Neural progenitor cell (in vitro differentiated cells): ENCODE measurements at regions not wholly inside any gene's neighbourhood (a gene's known extent, or its start where the extent isn't known, plus 50 kb on each side); places are given as distances from the start of the nearest gene placed in this dataset.

Experiments
- DNase-seq: peaks from one replicate; pipeline ENCODE4 v3.0.0-alpha.2; 2016; ENCODE audit warnings: low spot score
- H2AFZ ChIP-seq: fragments of 200-600 bp; sonication (generic); replicated peaks from 2 replicates; pipeline ENCODE4 v1.6.1; 2016; ENCODE audit warnings: antibody characterized with exemption
- H3F3A ChIP-seq: fragments of 200-600 bp; sonication (generic); 2 replicates; pipeline ENCODE4 v1.6.1; 2016; ENCODE audit warnings: antibody characterized with exemption, low read depth
- H3K27ac ChIP-seq: fragments of 200-600 bp; sonication (generic); 2 replicates; pipeline ENCODE4 v1.5.1; 2016; ENCODE audit warnings: mild to moderate bottlenecking
- H3K27me3 ChIP-seq: fragments of 200-600 bp; sonication (generic); 2 replicates; pipeline ENCODE4 v1.6.1; 2016; ENCODE audit warnings: mild to moderate bottlenecking, moderate library complexity
- H3K36me3 ChIP-seq: fragments of 200-600 bp; sonication (generic); 2 replicates; pipeline ENCODE4 v1.5.1; 2016
- H3K4me1 ChIP-seq: fragments of 200-600 bp; sonication (generic); 2 replicates; pipeline ENCODE4 v1.6.1; 2016; ENCODE audit warnings: mixed run types
- H3K4me2 ChIP-seq: fragments of 200-600 bp; sonication (generic); 2 replicates; pipeline ENCODE4 v1.6.1; 2016
- H3K4me3 ChIP-seq: fragments of 200-600 bp; sonication (generic); 2 replicates; pipeline ENCODE4 v1.5.1; 2016
- H3K79me2 ChIP-seq: fragments of 200-600 bp; sonication (generic); 2 replicates; pipeline ENCODE4 v1.6.1; 2016; ENCODE audit warnings: low read depth
- H3K9ac ChIP-seq: fragments of 200-600 bp; sonication (generic); 2 replicates; pipeline ENCODE4 v1.6.1; 2016
- H3K9me3 ChIP-seq: fragments of 200-600 bp; sonication (generic); 2 replicates; pipeline ENCODE4 v1.5.1; 2016; ENCODE audit warnings: low read depth
- H4K20me1 ChIP-seq: fragments of 200-600 bp; sonication (generic); 2 replicates; pipeline ENCODE4 v1.6.1; 2016; ENCODE audit warnings: low read depth
- H3K27ac Mint-ChIP-seq: 3 replicates; pipeline ENCODE4 v1.8.0; 2021; ENCODE audit warnings: mixed read lengths
- H3K27me3 Mint-ChIP-seq: 2 replicates; pipeline ENCODE4 v1.8.0; 2022; ENCODE audit warnings: low read depth, mild to moderate bottlenecking, inconsistent platforms, moderate library complexity, mixed read lengths; ENCODE audit not compliant: insufficient read depth
- H3K36me3 Mint-ChIP-seq: 3 replicates; pipeline ENCODE4 v1.8.0; 2021; ENCODE audit warnings: mixed read lengths
- H3K4me1 Mint-ChIP-seq: 3 replicates; pipeline ENCODE4 v1.8.0; 2021; ENCODE audit warnings: mixed read lengths
- H3K4me3 Mint-ChIP-seq: 3 replicates; pipeline ENCODE4 v1.8.0; 2021; ENCODE audit warnings: mild to moderate bottlenecking, moderate library complexity, mixed read lengths
- H3K9me3 Mint-ChIP-seq: 3 replicates; pipeline ENCODE4 v1.8.0; 2020; ENCODE audit warnings: mixed read lengths
- CTCF ChIP-seq: fragments of 200-600 bp; sonication (generic); IDR thresholded peaks from 2 replicates; pipeline ENCODE4 v1.5.1; 2017; ENCODE audit warnings: antibody characterized with exemption, mild to moderate bottlenecking
- EZH2 ChIP-seq: fragments of 200-600 bp; sonication (generic); IDR thresholded peaks from 2 replicates; pipeline ENCODE4 v1.6.1; 2017; ENCODE audit warnings: antibody characterized with exemption, mild to moderate bottlenecking, moderate library complexity
- EZH2phosphoT487 ChIP-seq: fragments of 200-600 bp; sonication (generic); IDR thresholded peaks from 2 replicates; pipeline ENCODE4 v1.6.1; 2017; ENCODE audit warnings: antibody characterized with exemption

GRCh38 chr13:107374038-107374437, 806.1 kb upstream of the ARGLU1 start:
- Mint-ChIP-seq H3K4me3 (no peak overlapping the region), H3K27me3 (no peaks in the 10 kb centered on the region), H3K36me3 (no peaks in the 10 kb centered on the region), H3K27ac (no peak overlapping the region), H3K4me1 (peaks cover 10% of the 10 kb centered on the region), H3K9me3 (no peaks in the 10 kb centered on the region)
- Histone ChIP-seq H3K4me2 (no peak overlapping the region), H3K4me3 (no peak overlapping the region), H3K79me2 (no peaks in the 10 kb centered on the region), H3K9ac (no peak overlapping the region), H3K27me3 (no peaks in the 10 kb centered on the region), H2AFZ (no peak overlapping the region), H3K36me3 (no peaks in the 10 kb centered on the region), H3K9me3 (no peaks in the 10 kb centered on the region), H3F3A (no peaks in the 10 kb centered on the region), H3K4me1 (peaks cover 12% of the 10 kb centered on the region), H3K27ac (no peak overlapping the region), H4K20me1 (no peaks in the 10 kb centered on the region)
- no peak for DNase-seq
- TF ChIP-seq EZH2phosphoT487 (no peak), CTCF (no peak), EZH2 (no peak)

GRCh38 chr13:107373551-107373950, 805.6 kb upstream of the ARGLU1 start:
- Histone ChIP-seq H4K20me1 (no peaks in the 10 kb centered on the region), H3K36me3 (no peaks in the 10 kb centered on the region), H3K9me3 (no peaks in the 10 kb centered on the region), H3K4me1 (peaks cover 12% of the 10 kb centered on the region), H3F3A (no peaks in the 10 kb centered on the region), H3K4me3 (no peak overlapping the region), H2AFZ (peak overlapping the region; percentile 71), H3K9ac (no peak overlapping the region), H3K4me2 (no peak overlapping the region), H3K79me2 (no peaks in the 10 kb centered on the region), H3K27me3 (no peaks in the 10 kb centered on the region), H3K27ac (no peak overlapping the region)
- H3K27ac Mint-ChIP-seq, result no peak overlapping the region
- H3K4me1 Mint-ChIP-seq, result peaks cover 10% of the 10 kb centered on the region
- no peaks in the 10 kb centered on the region for H3K27me3 Mint-ChIP-seq
- no peaks in the 10 kb centered on the region for H3K36me3 Mint-ChIP-seq
- no peaks in the 10 kb centered on the region for H3K9me3 Mint-ChIP-seq
- H3K4me3 Mint-ChIP-seq, result no peak overlapping the region
- TF ChIP-seq EZH2, result no peak
- TF ChIP-seq CTCF, result peak; percentile 75
- DNase-seq, result peak; percentile 56

- no peak overlapping the region for H3K4me3 Mint-ChIP-seq
Measured at GRCh38 chr13:107370015-107370785, 802.3 kb upstream of the ARGLU1 start.

More at GRCh38 chr13:107370015-107370785, 802.3 kb upstream of the ARGLU1 start:
- Mint-ChIP-seq H3K27ac (no peak overlapping the region), H3K36me3 (no peaks in the 10 kb centered on the region), H3K9me3 (no peaks in the 10 kb centered on the region), H3K27me3 (no peaks in the 10 kb centered on the region), H3K4me1 (peaks cover 4% of the 10 kb centered on the region)
- Histone ChIP-seq H3K4me1 (peaks cover 3% of the 10 kb centered on the region), H3K79me2 (no peaks in the 10 kb centered on the region), H3F3A (no peaks in the 10 kb centered on the region), H3K4me2 (no peak overlapping the region), H3K4me3 (no peak overlapping the region), H3K9ac (no peak overlapping the region), H4K20me1 (no peaks in the 10 kb centered on the region), H3K27ac (no peak overlapping the region), H2AFZ (no peak overlapping the region), H3K36me3 (no peaks in the 10 kb centered on the region), H3K27me3 (no peaks in the 10 kb centered on the region), H3K9me3 (no peaks in the 10 kb centered on the region)
- no peak for DNase-seq
- TF ChIP-seq CTCF (no peak), EZH2phosphoT487 (no peak), EZH2 (no peak)
